Memory B cell (primary cell): ENCODE measurements at regions not wholly inside any gene's neighbourhood (a gene's known extent, or its start where the extent isn't known, plus 50 kb on each side); places are given as distances from the start of the nearest gene placed in this dataset.

Experiments
- ATAC-seq: fragments of 150-1000 bp; cut with Tn5 transposase; 2 replicates; pipeline ENCODE4 v1.10.0; 2021; ENCODE audit warnings: low read depth, mild to moderate bottlenecking, moderate library complexity
- DNase-seq, 2 donors: peaks; one replicate each; pipeline ENCODE4 v3.0.0; 2022; ENCODE audit warnings: low spot score in 2 of 2
- H3K27ac Mint-ChIP-seq: one replicate; pipeline ENCODE4 v1.8.0; 2022; ENCODE audit warnings: mild to moderate bottlenecking, moderate library complexity, mixed read lengths
- H3K27me3 Mint-ChIP-seq: one replicate; pipeline ENCODE4 v1.8.0; 2022; ENCODE audit warnings: mixed read lengths
- H3K36me3 Mint-ChIP-seq: one replicate; pipeline ENCODE4 v1.8.0; 2022; ENCODE audit warnings: mild to moderate bottlenecking, mixed read lengths
- H3K4me1 Mint-ChIP-seq: one replicate; pipeline ENCODE4 v1.8.0; 2022; ENCODE audit warnings: mixed read lengths
- H3K4me3 Mint-ChIP-seq: one replicate; pipeline ENCODE4 v1.8.0; 2022; ENCODE audit warnings: mild to moderate bottlenecking, moderate library complexity, mixed read lengths
- H3K9me3 Mint-ChIP-seq: one replicate; pipeline ENCODE4 v1.8.0; 2022; ENCODE audit warnings: mixed read lengths

DNA sequence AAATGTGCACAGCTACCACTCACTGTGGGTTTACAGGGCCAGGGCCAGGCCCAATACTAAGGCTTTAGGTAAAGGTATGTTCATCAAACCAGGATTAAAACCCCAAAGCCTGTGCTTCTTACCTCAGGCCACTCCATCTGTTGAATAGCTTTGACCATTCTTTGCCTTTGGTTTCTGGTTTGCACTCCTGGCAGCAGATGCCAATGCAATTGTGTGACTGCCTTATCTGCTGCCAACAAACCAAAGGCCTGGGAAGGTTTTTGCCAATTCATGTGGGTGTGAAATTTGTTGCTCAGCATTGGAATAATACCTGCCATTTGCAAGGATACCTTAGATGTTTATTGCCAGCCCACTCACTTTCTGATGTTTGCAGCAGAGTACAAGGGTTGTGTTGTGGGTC, 221.6 kb downstream of the C12orf75 start:
- Mint-ChIP-seq H3K9me3 (peaks cover under 1% of the 10 kb centered on the region), H3K4me1 (no peaks in the 10 kb centered on the region), H3K36me3 (peaks cover under 1% of the 10 kb centered on the region), H3K27me3 (peaks cover 10% of the 10 kb centered on the region), H3K27ac (no peak overlapping the region), H3K4me3 (no peak overlapping the region)
- no peak for DNase-seq
- ATAC-seq, result no peak

- ATAC-seq (no peak), DNase-seq (no peak)
- peaks cover 6% of the 10 kb centered on the region for H3K27me3 Mint-ChIP-seq
- no peak overlapping the region for H3K27ac Mint-ChIP-seq
- no peak overlapping the region for H3K4me3 Mint-ChIP-seq
- no peaks in the 10 kb centered on the region for H3K4me1 Mint-ChIP-seq
- H3K36me3 Mint-ChIP-seq, result no peaks in the 10 kb centered on the region
- H3K9me3 Mint-ChIP-seq, result no peaks in the 10 kb centered on the region
Measured at GRCh38 chr12:105554223-105554678, 223.8 kb downstream of the C12orf75 start.

GRCh38 chr12:105554856-105555255, 224.4 kb downstream of the C12orf75 start:
- H3K27me3 Mint-ChIP-seq, result peaks cover 6% of the 10 kb centered on the region
- H3K36me3 Mint-ChIP-seq, result no peaks in the 10 kb centered on the region
- no peak overlapping the region for H3K27ac Mint-ChIP-seq
- ATAC-seq (no peak), DNase-seq (no peak)
- no peaks in the 10 kb centered on the region for H3K4me1 Mint-ChIP-seq
- H3K9me3 Mint-ChIP-seq, result no peaks in the 10 kb centered on the region
- no peak overlapping the region for H3K4me3 Mint-ChIP-seq

DNA sequence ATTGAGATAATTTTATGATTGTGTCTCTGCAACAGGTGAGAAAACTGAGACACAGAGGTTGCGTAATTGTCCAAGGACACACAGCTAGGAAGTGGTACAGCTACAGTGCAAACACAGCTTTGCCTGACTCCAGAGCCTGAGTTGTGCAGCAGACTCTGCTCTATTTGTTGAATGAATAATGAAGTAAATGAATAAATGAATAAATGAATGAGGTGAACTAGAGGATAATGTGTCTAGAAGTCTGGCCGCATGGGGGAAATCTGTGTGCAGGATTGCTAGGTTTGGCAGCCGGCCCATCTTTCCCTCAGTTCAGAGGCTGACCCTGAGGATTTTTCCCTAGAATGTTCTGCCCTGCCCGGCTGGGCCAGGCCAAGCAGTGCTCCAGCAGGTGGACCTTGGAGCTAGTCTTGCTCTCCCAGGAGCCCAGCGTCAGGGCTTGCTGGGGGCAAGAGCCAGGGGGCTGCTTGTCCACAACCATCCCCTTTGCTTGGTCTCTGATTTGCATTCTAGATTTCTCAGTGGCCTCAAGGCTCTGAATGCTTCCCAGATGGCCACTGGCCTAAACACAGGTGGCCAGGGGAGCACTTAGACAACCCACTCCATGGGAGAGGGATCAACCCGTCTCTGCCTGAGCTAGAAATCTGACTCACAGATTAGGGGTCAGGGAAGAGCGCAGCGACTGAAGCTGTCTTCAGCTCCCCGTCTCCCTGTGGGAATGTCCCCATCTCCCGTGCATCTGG, 225.2 kb downstream of the C12orf75 start:
- Mint-ChIP-seq H3K27me3 (peaks cover 8% of the 10 kb centered on the region), H3K27ac (no peak overlapping the region), H3K9me3 (no peaks in the 10 kb centered on the region), H3K4me1 (no peaks in the 10 kb centered on the region), H3K36me3 (no peaks in the 10 kb centered on the region), H3K4me3 (no peak overlapping the region)
- DNase-seq, result no peak
- no peak for ATAC-seq

GRCh38 chr12:105559310-105559709, 228.8 kb downstream of the C12orf75 start:
- Mint-ChIP-seq H3K27me3 (peaks cover 9% of the 10 kb centered on the region), H3K9me3 (no peaks in the 10 kb centered on the region), H3K27ac (no peak overlapping the region), H3K4me3 (no peak overlapping the region), H3K36me3 (no peaks in the 10 kb centered on the region), H3K4me1 (no peaks in the 10 kb centered on the region)
- ATAC-seq (no peak), DNase-seq (no peak)

DNA sequence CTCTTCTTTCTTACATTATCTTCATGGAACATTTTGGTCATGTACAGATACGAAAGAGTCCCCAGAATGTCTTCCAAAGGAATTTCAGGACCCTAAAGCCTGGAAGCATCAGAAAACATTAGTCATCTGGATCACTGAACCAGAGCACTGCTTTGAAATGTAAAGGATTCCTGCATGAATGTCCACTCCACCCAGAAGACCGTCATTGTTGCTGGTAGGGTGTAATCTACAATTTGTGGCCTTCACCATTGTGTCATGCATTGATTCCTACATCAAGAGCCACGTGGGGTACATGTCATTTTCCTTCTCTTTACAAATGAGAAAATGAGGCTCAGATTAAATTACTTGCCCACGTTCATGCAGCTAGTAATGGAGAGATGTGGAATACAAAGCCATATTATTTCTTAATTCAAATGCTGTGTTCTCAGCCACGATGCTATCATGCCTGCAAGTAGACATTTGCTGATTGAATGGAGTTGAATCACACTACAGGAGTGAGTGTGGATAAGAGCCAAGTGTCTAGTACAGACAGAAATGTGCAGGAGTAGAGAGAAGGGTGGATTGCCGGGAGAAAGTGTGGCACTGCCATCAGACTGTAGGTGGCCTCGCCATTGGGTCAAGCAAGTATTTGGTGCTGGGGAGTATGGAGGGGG, 231.2 kb downstream of the C12orf75 start:
- ATAC-seq, result no peak
- Mint-ChIP-seq H3K9me3 (no peaks in the 10 kb centered on the region), H3K27me3 (peaks cover 8% of the 10 kb centered on the region), H3K36me3 (no peaks in the 10 kb centered on the region), H3K27ac (no peak overlapping the region), H3K4me3 (no peak overlapping the region), H3K4me1 (no peaks in the 10 kb centered on the region)
- no peak for DNase-seq

- no peak overlapping the region for H3K27ac Mint-ChIP-seq
- peaks cover 6% of the 10 kb centered on the region for H3K27me3 Mint-ChIP-seq
- no peaks in the 10 kb centered on the region for H3K36me3 Mint-ChIP-seq
- no peaks in the 10 kb centered on the region for H3K9me3 Mint-ChIP-seq
- no peak overlapping the region for H3K4me3 Mint-ChIP-seq
- ATAC-seq (no peak), DNase-seq (no peak)
- no peaks in the 10 kb centered on the region for H3K4me1 Mint-ChIP-seq
Measured at GRCh38 chr12:105562199-105562971, 231.9 kb downstream of the C12orf75 start.

GRCh38 chr12:105567061-105567460, 236.6 kb downstream of the C12orf75 start:
- Mint-ChIP-seq H3K27ac (no peak overlapping the region), H3K36me3 (no peaks in the 10 kb centered on the region), H3K27me3 (peaks cover 3% of the 10 kb centered on the region)

DNA sequence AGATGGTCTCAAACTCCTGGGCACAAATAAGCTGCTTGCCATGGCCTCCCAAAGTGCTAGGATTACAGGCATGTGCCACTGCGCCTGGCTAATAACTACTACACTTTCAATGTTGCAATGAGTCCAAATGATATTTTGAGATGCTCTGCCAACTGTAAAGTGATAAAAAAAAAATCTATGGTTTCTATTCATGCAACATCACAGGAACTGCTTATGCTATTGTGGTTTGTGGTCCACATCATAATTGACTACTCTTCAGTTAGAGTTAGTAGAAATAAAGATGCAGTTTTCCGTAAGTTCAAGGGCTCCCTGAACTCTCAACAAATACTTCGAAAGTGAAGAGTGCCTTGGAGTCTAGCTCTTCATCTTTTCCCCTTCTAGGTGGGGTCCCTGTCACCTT, 239.4 kb downstream of the C12orf75 start:
- no peaks in the 10 kb centered on the region for H3K9me3 Mint-ChIP-seq

More at GRCh38 chr12:105567061-105567460, 236.6 kb downstream of the C12orf75 start:
- DNase-seq (no peak), ATAC-seq (no peak)
- H3K4me1 Mint-ChIP-seq, result no peaks in the 10 kb centered on the region
- no peaks in the 10 kb centered on the region for H3K9me3 Mint-ChIP-seq
- H3K4me3 Mint-ChIP-seq, result no peak overlapping the region

DNA sequence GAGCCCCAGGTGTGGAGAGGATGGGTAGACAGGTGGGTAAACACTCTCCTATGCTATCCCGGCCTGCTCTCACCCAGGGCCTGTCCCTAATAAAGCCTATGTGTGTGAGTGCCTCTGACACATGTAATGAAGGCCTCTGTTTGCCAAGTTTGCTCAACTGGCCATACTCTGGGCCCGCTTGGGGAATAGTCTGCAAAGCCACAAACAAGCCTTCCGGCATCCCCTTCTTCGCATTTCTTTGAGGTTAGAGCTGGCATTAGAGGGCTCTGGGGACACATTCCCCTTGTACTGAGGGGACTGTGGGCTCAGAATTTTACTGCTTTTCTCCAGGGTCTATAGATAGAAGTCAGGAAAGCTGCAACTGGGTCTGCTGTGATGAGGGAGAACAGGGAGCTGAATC, 240.5 kb downstream of the C12orf75 start:
- no peak overlapping the region for H3K4me3 Mint-ChIP-seq
- no peaks in the 10 kb centered on the region for H3K4me1 Mint-ChIP-seq
- H3K9me3 Mint-ChIP-seq, result no peaks in the 10 kb centered on the region
- H3K27me3 Mint-ChIP-seq, result peaks cover 6% of the 10 kb centered on the region
- no peak overlapping the region for H3K27ac Mint-ChIP-seq
- ATAC-seq, result no peak
- DNase-seq, result no peak
- no peaks in the 10 kb centered on the region for H3K36me3 Mint-ChIP-seq

More for the DNA sequence above, 239.4 kb downstream of the C12orf75 start:
- no peak for ATAC-seq
- no peaks in the 10 kb centered on the region for H3K4me1 Mint-ChIP-seq
- no peak overlapping the region for H3K4me3 Mint-ChIP-seq
- peaks cover 3% of the 10 kb centered on the region for H3K27me3 Mint-ChIP-seq
- DNase-seq, result no peak
- H3K27ac Mint-ChIP-seq, result no peak overlapping the region
- no peaks in the 10 kb centered on the region for H3K36me3 Mint-ChIP-seq

GRCh38 chr12:105573574-105573973, 243.1 kb downstream of the C12orf75 start:
- DNase-seq (no peak), ATAC-seq (no peak)
- Mint-ChIP-seq H3K27me3 (peaks cover 5% of the 10 kb centered on the region), H3K4me1 (no peaks in the 10 kb centered on the region), H3K4me3 (no peak overlapping the region), H3K36me3 (no peaks in the 10 kb centered on the region), H3K27ac (no peak overlapping the region), H3K9me3 (no peaks in the 10 kb centered on the region)

DNA sequence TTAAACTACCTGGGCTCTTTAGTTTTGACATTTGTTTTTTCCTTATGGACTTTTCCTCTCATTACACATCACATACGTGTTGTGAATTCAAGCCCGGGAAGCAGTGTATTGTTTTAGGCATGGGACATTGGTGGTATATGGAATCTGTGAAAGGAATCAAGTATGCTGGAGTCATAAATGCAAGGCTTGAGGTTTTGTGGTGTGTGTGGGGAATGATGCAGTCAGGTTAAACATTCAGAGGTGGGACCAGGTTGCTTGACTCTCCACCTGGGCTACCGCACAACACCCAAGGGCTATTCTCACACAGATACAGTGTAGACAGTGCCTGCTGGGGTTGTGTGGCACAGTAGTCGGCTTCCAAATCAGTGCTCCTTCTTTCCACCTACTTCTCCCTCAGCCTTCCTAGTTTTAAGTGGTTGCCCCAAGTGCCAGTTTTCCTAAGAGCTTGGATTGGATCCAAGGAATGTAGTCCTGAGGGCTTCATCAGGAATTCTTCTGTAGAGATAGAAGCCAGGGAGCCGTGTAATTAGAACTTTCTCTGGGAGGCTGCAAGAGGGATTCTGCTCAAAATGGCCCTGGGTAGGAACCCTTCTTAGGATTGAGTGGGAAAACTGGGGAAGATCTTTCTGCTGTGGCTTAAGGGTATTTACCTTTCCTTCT, 243.7 kb downstream of the C12orf75 start:
- no peaks in the 10 kb centered on the region for H3K36me3 Mint-ChIP-seq
- ATAC-seq (no peak), DNase-seq (no peak)
- peaks cover 5% of the 10 kb centered on the region for H3K27me3 Mint-ChIP-seq
- no peaks in the 10 kb centered on the region for H3K4me1 Mint-ChIP-seq
- H3K27ac Mint-ChIP-seq, result no peak overlapping the region
- H3K4me3 Mint-ChIP-seq, result no peak overlapping the region
- no peaks in the 10 kb centered on the region for H3K9me3 Mint-ChIP-seq

DNA sequence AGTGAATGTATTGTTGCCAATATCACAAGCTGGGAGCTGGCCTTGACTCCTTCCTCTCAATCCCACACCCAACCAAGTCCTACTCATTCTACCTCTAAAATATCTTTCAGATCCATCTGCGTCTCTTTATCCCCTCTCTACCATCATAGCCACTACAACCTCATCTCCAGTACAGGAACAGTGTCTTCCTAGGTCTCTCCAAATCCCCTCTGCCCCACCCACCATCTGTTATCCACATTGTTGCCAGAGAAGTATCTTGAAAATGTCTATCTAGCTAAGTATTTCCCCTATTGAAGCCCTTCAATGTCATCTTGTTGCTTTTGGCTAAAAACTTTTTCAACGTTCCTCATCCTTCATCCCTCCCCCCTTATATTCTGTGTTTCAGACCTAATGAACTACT, 244.7 kb downstream of the C12orf75 start:
- ATAC-seq, result no peak
- peaks cover 6% of the 10 kb centered on the region for H3K27me3 Mint-ChIP-seq
- no peaks in the 10 kb centered on the region for H3K4me1 Mint-ChIP-seq
- no peaks in the 10 kb centered on the region for H3K36me3 Mint-ChIP-seq
- no peaks in the 10 kb centered on the region for H3K9me3 Mint-ChIP-seq
- H3K4me3 Mint-ChIP-seq, result no peak overlapping the region
- no peak overlapping the region for H3K27ac Mint-ChIP-seq
- no peak for DNase-seq

DNA sequence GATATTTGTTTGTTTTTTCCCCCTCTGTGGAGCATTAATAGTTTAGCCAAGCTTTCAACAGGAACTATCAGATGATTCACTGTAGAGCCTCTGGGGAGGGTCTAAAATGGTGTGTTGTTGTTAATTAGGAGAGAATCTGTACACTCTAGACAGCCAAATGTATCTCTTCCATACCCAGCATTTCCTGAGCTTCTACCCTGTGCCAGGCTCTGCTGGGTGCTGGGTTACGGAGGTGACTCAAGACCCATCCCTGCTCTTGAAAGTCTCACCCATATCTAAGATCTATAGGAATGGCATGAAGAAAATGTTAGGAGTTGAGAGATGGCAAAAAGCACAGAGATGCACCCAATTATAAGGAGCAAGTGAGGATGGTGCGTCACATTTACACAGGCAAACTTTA, 245.8 kb downstream of the C12orf75 start:
- no peaks in the 10 kb centered on the region for H3K4me1 Mint-ChIP-seq
- H3K27me3 Mint-ChIP-seq, result peaks cover 6% of the 10 kb centered on the region
- H3K27ac Mint-ChIP-seq, result no peak overlapping the region
- DNase-seq (no peak), ATAC-seq (no peak)
- no peaks in the 10 kb centered on the region for H3K9me3 Mint-ChIP-seq
- no peaks in the 10 kb centered on the region for H3K36me3 Mint-ChIP-seq
- no peak overlapping the region for H3K4me3 Mint-ChIP-seq
